GM21723 (cell line): ENCODE measurements at regions not wholly inside any gene's neighbourhood (a gene's known extent, or its start where the extent isn't known, plus 50 kb on each side); places are given as distances from the start of the nearest gene placed in this dataset.
"Not testable (repeated sequence)": the region's sequence is repeated elsewhere in the genome, so short reads cannot be mapped to it uniquely, and the experiment has no call there.

Experiments
- ATAC-seq: cut with Tn5 transposase; IDR thresholded peaks from one replicate; pipeline ENCODE4 v1.9.1; 2021; ENCODE audit warnings: mild to moderate bottlenecking, moderate library complexity; ENCODE audit not compliant: unreplicated experiment

GRCh38 chr9:6160579-6160978 lies 55.0 kb upstream of the IL33 start:
- no peak for ATAC-seq

- no peak for ATAC-seq
Observed at GRCh38 chr9:6153425-6153824, 62.2 kb upstream of the IL33 start.

- no peak for ATAC-seq
Observed at GRCh38 chr9:6152788-6153187, 62.8 kb upstream of the IL33 start.

- no peak for ATAC-seq
Observed at GRCh38 chr9:6150483-6150882, 65.1 kb upstream of the IL33 start.

- no peak for ATAC-seq
Observed at GRCh38 chr9:6149315-6149714, 66.3 kb upstream of the IL33 start.

- ATAC-seq: no peak
Observed at GRCh38 chr9:6147846-6148245, 67.8 kb upstream of the IL33 start.

GRCh38 chr9:6144947-6145346 lies 70.7 kb upstream of the IL33 start:
- ATAC-seq: no peak

- no peak for ATAC-seq
Observed at GRCh38 chr9:6142799-6143454, 72.7 kb upstream of the IL33 start.

- not testable (repeated sequence) for ATAC-seq
Observed at GRCh38 chr9:6135780-6136179, 79.8 kb upstream of the IL33 start.

GRCh38 chr9:6134661-6135180 lies 80.9 kb upstream of the IL33 start:
- ATAC-seq: no peak

- ATAC-seq: peak; percentile 87
Observed at GRCh38 chr9:6133346-6134063, 82.1 kb upstream of the IL33 start.

GRCh38 chr9:6132650-6133049 lies 83.0 kb upstream of the IL33 start:
- ATAC-seq: peak; percentile 44

GRCh38 chr9:6128030-6128429 lies 87.6 kb upstream of the IL33 start:
- no peak for ATAC-seq

- no peak for ATAC-seq
Observed at GRCh38 chr9:6126377-6126776, 89.2 kb upstream of the IL33 start.

- no peak for ATAC-seq
Observed at GRCh38 chr9:6123416-6123815, 92.2 kb upstream of the IL33 start.

- no peak for ATAC-seq
Observed at GRCh38 chr9:6121707-6122106, 93.9 kb upstream of the IL33 start.

GRCh38 chr9:6114424-6114823 lies 99.0 kb upstream of the RANBP6 start:
- no peak for ATAC-seq

GRCh38 chr9:6113819-6114218 lies 98.4 kb upstream of the RANBP6 start:
- ATAC-seq: no peak

- ATAC-seq: no peak
Observed at GRCh38 chr9:6113312-6113711, 97.9 kb upstream of the RANBP6 start.

- no peak for ATAC-seq
Observed at GRCh38 chr9:6109986-6110385, 94.6 kb upstream of the RANBP6 start.

GRCh38 chr9:6109571-6109970 lies 94.1 kb upstream of the RANBP6 start:
- ATAC-seq: no peak

- peak; percentile 78 for ATAC-seq
Observed at GRCh38 chr9:6106711-6107339, 91.4 kb upstream of the RANBP6 start.
